ENCODE measurements at regions not wholly inside any gene's neighbourhood (a gene's known extent, or its start where the extent isn't known, plus 50 kb on each side); places are given as distances from the start of the nearest gene placed in this dataset.

DNA sequence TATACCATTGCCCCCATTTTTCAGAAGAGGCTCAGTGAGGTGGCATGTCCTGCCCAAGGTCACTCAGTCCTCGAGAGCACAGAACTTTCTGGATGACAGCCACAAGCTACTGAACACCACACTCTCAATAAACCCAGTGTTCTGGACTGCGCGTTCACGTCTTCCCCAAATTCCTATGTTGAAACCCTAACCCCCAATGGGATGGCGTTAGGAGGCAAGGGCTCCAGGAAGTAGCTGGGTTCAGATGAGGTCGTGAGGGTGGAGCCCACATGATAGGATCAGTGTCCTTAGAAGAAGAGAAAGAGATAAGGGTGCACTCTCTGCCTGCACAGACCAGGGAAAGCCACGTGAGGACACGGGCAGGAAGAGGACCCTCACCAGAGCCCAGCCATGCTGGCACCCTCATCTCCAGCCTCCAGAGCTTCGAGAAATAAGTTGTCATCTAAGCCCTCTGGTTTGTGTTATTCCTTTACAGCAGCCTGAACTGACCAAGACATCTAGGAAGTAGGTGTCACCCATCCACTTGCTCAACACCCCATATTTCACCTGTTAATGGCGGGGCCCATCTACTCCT is 324.0 kb downstream of the UACA start (continued):
- TF ChIP-seq KDM1A (IDR thresholded peaks at IDR 0.05) (0 out of 4 replicates have a peak, but pooled peaks of 1 of the 2 experiments have one; percentile 12), NCOA1 (IDR thresholded peaks at IDR 0.05; ENCODE audit: low read depth) (peak; percentile 76), CSDE1 (IDR thresholded peaks at IDR 0.05) (no peak), BHLHE40 (IDR thresholded peaks at IDR 0.05; ENCODE audit: low read length) (peak; percentile 79), CTBP1 (IDR thresholded peaks at IDR 0.05; ENCODE audit: borderline replicate concordance) (peak; percentile 87), RFX1 (IDR thresholded peaks at IDR 0.05) (no peak), EP300 (IDR thresholded peaks at IDR 0.05; ENCODE audit: low read length) (peak; percentile 86), NONO (IDR thresholded peaks at IDR 0.05; ENCODE audit: low read depth in 2 of 2, low read length in 1 of 2) (no peak), TAL1 (IDR thresholded peaks at IDR 0.05) (no peak), KLF6 (CRISPR knock-in tag; IDR thresholded peaks at IDR 0.05; ENCODE audit: borderline replicate concordance) (0 out of 2 replicates have a peak, but pooled peaks have one; percentile 46), NBN (IDR thresholded peaks at IDR 0.05; ENCODE audit: low read depth) (peak; percentile 42; the same call in 1 of the 2 replicates), XRCC5 (IDR thresholded peaks at IDR 0.05; ENCODE audit: low read depth, low read length) (no peak), ZNF584 (CRISPR knock-in tag; IDR thresholded peaks at IDR 0.05; ENCODE audit: low read depth) (peak; percentile 61; the same call in 1 of the 2 replicates), ZNF12 (CRISPR knock-in tag; IDR thresholded peaks at IDR 0.05) (no peak), PHF20 (IDR thresholded peaks at IDR 0.05; ENCODE audit: partially characterized antibody) (no peak), POLR2H (tag; IDR thresholded peaks at IDR 0.05; ENCODE audit: low read depth) (no peak), MAFF (IDR thresholded peaks at IDR 0.05; ENCODE audit: low read length) (no peak), SMARCB1 (IDR thresholded peaks at IDR 0.05; ENCODE audit: insufficient read length, low read depth) (peak; percentile 38), NCOR1 (IDR thresholded peaks at IDR 0.05) (peak; percentile 41; the same call in 1 of the 2 replicates), HNRNPL (IDR thresholded peaks at IDR 0.05; ENCODE audit: low read depth, low read length) (0 out of 2 replicates have a peak, but pooled peaks have one; percentile 25), BACH1 (tag; IDR thresholded peaks at IDR 0.05) (peak; percentile 70; the same call in 1 of the 2 replicates), ZEB2 (IDR thresholded peaks at IDR 0.05) (0 out of 2 replicates have a peak, but pooled peaks have one; percentile 22)
- TF ChIP-seq, protein P1, sequence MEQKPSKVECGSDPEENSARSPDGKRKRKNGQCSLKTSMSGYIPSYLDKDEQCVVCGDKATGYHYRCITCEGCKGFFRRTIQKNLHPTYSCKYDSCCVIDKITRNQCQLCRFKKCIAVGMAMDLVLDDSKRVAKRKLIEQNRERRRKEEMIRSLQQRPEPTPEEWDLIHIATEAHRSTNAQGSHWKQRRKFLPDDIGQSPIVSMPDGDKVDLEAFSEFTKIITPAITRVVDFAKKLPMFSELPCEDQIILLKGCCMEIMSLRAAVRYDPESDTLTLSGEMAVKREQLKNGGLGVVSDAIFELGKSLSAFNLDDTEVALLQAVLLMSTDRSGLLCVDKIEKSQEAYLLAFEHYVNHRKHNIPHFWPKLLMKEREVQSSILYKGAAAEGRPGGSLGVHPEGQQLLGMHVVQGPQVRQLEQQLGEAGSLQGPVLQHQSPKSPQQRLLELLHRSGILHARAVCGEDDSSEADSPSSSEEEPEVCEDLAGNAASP (IDR thresholded peaks at IDR 0.05), result no peak; the same call in 1 of the 2 replicates
- TF ChIP-seq, protein P2, sequence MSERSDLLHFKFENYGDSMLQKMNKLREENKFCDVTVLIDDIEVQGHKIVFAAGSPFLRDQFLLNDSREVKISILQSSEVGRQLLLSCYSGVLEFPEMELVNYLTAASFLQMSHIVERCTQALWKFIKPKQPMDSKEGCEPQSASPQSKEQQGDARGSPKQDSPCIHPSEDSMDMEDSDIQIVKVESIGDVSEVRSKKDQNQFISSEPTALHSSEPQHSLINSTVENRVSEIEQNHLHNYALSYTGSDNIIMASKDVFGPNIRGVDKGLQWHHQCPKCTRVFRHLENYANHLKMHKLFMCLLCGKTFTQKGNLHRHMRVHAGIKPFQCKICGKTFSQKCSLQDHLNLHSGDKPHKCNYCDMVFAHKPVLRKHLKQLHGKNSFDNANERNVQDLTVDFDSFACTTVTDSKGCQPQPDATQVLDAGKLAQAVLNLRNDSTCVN (CRISPR knock-in tag; IDR thresholded peaks at IDR 0.05), result no peak
- TF ChIP-seq, protein P3, sequence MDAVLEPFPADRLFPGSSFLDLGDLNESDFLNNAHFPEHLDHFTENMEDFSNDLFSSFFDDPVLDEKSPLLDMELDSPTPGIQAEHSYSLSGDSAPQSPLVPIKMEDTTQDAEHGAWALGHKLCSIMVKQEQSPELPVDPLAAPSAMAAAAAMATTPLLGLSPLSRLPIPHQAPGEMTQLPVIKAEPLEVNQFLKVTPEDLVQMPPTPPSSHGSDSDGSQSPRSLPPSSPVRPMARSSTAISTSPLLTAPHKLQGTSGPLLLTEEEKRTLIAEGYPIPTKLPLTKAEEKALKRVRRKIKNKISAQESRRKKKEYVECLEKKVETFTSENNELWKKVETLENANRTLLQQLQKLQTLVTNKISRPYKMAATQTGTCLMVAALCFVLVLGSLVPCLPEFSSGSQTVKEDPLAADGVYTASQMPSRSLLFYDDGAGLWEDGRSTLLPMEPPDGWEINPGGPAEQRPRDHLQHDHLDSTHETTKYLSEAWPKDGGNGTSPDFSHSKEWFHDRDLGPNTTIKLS (IDR thresholded peaks at IDR 0.05; ENCODE audit: borderline replicate concordance, low read depth), result 0 out of 2 replicates have a peak, but pooled peaks have one; percentile 28
- TF ChIP-seq, protein P4, sequence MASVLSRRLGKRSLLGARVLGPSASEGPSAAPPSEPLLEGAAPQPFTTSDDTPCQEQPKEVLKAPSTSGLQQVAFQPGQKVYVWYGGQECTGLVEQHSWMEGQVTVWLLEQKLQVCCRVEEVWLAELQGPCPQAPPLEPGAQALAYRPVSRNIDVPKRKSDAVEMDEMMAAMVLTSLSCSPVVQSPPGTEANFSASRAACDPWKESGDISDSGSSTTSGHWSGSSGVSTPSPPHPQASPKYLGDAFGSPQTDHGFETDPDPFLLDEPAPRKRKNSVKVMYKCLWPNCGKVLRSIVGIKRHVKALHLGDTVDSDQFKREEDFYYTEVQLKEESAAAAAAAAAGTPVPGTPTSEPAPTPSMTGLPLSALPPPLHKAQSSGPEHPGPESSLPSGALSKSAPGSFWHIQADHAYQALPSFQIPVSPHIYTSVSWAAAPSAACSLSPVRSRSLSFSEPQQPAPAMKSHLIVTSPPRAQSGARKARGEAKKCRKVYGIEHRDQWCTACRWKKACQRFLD (CRISPR knock-in tag; IDR thresholded peaks at IDR 0.05), result peak; percentile 70; the same call in 1 of the 2 replicates
